ENCODE measurements at regions not wholly inside any gene's neighbourhood (a gene's known extent, or its start where the extent isn't known, plus 50 kb on each side); places are given as distances from the start of the nearest gene placed in this dataset.
"Not testable (repeated sequence)": the region's sequence is repeated elsewhere in the genome, so short reads cannot be mapped to it uniquely, and the experiment has no call there.

DNA sequence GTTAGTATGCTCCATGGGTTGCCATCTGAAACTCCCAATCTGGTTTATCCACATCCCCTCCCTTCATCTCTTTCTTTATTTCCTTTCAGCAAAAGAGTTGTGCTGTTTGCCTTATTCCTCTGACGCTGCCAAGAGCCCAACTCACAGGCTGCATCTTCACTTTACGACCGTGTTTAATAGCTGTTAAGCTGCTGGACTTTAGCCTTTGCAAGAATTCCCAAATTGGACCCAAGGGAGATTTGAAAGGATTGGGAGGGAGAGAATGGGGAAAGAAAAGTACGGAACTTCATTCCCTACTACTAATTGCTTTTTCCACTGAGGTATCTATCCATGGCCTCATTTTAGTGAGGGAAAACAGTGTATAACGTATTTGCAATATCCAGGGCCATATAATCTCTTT lies 263.4 kb upstream of the MEIS1 start:
- no peak for DNase-seq

DNA sequence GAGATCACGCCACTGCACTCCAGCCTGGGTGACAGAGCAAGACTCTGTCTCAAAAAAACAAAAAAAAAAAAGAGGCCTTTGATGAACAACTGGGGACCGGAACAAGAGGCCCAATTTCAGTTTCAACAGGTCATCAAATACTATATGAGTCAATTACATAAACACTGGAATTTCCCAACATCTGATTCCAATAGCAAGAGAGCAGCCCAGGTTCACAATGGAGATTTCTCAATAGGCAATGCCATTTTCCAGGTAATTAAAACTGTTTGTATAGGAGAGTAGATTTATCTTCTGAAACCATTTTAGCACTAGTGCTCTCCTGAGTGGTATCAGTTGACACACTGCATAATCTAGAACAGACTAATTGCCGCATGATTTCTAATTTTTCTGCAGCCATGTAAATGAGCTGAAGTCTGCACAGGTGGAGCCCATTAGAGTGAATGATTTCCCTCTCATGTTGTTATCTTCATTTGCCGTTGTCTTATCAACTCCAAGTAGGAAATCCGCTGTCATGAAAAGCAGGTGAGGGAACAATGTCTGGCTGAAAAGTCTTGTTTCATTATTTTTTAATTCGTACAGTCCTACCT lies 264.1 kb upstream of the MEIS1 start:
- DNase-seq, result no peak

DNA sequence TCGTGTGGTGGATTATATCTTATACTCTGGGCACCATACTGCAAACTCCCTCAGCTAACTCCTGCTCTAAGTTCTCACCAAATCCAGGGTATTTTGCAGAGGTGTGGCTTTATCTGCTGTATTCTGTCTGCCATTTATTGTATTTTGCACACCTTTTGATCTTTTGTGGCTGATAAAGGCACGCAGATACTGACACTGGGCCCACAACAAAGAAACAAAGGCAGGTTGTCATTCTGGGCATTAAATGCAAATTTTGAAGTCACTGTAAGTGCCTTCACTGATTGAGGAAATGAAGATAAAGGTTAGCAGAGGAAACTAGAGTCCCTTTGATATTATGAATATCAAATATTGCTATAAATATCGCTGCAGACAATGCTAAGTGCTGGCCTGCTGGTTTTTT lies 265.8 kb upstream of the MEIS1 start:
- no peak for DNase-seq

DNA sequence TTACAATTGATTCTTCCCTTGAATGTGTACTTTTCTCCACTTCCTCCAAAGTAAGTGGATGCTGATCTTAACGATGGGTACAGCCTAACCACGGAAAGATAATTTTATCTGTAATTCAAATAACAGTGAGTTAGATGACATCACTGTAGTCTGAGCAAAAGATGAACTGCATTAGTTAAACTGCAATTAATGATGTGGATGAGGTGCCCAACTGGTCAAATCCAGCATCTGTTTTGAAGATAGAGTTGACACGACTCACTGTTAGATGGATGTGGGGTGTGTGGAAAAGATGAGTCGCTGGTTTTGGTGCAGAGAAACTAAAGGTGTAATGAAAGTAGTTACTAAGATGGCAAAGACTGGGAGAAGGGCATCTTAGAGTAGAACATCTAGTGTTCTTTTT lies 270.5 kb upstream of the MEIS1 start:
- DNase-seq, result no peak

DNA sequence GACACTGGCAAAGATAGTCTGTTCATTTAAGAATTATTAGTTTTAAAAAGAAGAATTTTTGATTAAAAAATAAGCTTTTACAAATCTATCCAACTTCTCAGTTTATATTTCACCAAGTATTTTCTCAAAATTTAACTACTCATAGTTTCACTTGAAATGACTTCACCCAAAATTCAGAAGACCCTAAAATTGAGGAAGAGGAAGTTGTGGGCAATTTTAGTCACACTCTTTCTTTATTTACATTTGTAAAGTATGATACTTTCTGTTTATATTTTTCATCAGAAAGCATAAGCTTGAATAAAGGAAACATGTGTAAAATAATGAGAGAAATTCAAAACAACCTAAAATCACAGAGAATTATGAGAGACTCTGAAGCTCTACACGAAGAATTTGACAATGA lies 278.8 kb upstream of the MEIS1 start:
- DNase-seq, result peak in 1 of 4 experiments; percentile 6

DNA sequence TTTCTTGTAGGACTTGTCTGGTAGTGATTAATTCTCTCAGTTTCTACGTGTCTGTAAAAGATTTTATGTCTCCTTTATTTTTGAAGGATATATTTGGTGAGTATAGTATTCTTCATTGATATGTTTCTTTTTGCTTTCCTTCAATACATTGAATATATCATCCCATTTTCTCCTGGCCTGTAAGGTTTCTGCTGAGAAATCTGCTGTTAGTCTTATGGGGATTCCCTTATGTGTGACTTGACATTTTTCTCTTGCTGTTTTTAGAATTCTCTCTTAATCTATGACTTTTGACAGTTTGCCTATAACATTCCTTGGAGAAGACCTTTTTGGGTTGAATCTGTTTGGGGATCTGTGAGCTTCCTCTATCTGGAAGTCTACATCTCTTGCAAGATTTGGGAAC lies 281.0 kb upstream of the MEIS1 start:
- DNase-seq, result no peak

DNA sequence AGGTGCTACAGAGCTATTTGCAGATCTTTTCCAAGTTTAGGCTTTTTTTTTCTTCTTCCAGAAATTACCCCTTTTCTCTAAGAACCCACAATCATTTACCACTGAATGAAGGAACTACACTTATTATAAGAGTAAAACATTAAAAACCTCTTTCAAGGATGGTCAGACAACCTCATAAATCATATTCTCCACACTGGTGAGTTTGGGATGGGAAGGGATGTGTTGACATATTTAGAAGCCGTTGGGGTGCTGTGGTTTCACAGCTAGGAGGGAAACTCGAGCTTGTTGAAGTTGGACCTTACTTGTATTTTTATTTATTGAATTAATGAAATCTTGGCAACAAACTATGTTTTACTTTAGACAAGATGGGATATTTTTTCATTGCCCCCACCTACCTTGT lies 289.4 kb upstream of the MEIS1 start:
- DNase-seq, result no peak

DNA sequence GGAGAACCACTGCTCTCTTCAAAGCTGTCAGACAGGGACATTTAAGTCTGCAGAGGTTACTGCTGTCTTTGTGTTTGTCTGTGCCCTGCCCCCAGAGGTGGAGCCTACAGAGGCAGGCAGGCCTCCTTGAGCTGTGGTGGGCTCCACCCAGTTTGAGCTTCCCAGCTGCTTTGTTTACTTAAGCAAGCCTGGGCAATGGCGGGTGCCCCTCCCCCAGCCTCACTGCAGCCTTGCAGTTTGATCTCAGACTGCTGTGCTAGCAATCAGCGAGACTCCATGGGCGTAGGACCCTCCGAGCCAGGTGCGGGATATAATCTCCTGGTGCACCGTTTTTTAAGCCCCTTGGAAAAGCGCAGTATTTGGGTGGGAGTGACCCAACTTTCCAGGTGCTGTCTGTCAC lies 290.6 kb upstream of the MEIS1 start:
- not testable (repeated sequence) for DNase-seq

DNA sequence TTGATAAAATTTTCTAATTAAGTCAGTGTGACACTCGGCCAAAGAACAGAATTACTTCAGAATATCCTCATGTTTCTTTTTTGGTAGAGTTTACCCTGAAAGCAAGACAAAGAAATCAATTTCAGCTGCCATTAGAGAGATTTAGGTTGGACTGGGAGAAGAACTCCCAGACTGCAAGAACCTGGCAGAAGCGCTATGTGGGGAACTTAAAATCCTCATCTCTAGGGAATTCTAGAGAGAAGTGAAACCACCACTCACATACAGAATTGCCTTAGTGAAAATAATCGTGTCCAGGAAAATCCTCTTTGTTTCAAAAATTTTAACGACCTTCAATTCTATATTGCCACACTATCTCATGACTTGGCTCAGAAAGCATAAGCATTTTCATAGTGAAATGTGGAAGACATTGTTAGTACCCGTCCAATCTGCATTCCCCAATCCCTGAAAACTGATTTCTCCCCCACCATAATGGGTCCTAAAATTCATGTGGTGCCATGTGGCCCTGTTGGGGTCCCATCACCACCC lies 297.3 kb upstream of the MEIS1 start:
- DNase-seq, result no peak

DNA sequence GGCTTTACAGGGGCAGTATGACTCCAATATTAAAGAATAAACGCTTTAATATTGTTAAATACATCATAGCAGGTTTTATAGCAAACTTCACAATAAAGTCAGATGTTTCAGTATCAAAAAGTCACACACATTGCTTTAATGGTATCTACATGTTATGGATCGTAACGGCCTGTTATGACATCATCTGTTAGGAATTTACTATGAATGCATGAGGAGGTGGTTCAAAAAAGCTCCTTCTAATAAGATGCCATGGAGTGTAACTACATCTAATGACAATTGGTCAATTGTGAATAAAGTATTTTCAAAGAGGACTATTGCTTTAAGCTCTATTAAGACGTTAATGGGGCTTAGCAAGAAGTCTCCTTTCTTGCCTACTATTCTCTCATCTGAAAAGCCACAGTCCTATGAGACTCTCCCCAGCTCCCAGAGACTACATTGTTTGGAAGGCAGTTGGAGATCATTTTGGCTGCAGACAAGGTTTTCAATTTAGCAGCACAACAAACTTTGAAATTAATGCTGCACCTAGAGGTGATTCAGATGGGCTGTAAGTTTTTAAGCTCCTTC lies 300.7 kb upstream of the MEIS1 start:
- DNase-seq, result no peak

DNA sequence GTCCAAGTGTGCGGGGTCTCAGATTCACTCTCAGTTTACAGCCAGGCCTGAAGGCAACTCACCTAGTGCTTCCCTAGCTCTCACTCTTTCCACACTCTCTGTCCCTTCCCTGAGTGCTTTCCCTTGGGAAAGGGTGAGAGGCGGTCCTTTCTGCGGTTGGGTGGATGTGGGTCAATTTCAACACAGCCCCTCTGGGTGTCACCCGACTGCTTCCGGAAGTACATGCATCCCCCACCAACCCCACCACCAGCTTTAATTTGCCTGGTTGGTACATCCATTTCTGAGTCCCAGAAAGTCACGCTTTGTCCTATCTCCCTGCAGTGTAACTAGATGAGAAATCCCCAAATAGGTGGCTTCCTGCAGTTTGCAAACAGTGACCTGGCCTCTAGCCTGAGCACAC lies 307.3 kb upstream of the MEIS1 start:
- no peak for DNase-seq

DNA sequence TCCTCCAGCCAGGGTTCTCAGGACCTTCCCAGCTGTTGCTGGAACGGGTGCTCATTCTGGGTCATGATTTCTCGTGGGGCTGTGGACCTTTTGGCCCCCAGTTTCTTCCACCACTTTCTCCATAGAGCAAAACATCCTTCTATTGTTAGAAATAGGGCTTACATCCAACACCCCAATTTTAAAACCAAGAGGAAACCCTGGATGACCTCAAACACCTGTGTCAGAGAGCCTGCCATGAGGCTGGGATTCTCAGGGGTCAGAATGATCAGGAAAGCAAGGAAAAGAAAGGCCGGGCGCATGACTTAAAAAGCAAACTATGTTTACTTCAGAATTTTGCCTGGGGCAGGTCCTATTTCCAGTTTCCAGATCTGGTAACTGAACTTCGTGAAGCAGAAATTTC lies 307.9 kb upstream of the MEIS1 start:
- no peak for DNase-seq

DNA sequence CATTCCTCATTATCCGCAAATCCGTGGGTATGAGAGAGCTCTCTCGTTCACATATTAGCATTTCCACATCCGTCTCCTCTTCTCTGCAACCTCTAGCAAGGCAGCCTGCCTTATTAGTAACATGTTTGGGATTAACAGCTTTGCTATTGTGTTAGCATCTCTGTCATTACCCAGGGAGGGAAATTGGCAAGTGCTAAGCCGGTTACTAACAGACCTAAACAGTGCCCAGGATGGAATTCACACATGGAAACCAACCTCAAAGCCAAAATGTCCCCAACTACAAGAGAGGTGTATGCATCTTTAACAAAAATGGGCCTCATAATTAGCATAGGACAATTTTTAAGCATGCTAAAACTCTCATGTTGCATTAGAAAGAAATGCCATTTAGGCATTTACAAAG lies 309.0 kb upstream of the MEIS1 start:
- no peak for DNase-seq

DNA sequence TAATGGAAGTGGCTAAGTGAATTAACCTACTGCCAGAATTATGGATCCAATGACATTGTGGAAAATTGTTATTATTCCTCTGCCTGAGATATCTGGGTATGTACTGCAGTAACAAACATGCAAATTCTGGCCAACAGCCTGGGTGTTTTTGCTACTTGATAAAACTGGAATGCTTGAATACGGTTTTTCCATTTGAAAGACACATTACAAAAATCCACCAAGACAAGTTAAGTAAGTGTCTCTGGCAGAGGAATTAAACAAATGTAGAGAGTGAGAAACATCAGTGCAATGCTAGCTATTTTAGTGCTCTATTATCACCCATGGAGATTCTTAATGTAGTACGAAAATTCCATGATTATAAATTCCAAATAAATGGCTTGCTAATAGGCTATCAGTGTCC lies 312.4 kb upstream of the MEIS1 start:
- no peak for DNase-seq

DNA sequence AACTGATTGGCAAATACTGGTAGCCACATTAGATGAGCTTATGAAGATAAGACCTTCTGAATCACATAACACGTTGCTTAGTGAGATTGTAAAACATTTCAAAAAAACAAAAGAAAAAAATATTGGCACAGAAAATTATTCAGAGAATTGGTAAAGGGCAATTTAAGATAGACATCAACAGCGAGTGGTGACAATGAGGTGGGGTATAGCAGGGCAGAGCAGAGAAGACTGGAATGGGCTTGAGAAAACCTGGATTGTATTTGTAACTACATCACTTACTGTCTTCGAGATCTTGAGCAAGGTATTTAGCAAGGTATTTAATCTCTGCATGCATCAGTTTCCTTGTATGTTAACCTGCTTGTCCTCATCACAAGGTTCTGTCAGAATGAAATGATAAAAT lies 313.0 kb upstream of the MEIS1 start:
- DNase-seq, result no peak

DNA sequence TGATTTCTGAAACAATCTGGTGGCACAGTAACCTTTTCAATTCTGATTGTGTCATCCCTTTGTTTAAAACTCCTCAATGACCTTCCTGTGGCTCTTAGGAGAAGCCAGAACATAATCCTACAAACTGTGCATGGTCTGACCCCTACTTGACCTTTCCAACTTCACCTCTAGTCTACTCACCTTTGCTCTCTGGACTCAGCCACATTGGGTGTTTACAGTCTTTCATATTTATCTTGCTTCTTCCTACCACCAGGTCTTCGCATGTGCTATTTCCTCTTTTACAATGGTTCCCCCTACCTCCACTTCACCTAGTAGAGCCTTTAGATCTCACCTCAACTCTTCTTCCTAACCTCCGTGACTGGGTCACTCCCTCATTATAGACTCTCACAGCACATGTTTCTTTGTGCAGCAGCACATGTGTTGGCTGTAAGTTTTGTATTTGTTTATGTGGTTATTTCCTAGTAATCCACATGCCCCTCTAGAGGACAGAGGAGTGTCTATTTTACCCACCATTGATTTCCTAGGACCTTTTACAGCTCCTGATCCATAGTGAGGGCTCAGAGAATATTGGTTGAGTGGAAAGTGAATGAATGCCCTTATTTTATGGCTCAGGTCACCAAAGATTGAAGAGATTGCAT lies 320.8 kb upstream of the MEIS1 start:
- DNase-seq, result no peak

DNA sequence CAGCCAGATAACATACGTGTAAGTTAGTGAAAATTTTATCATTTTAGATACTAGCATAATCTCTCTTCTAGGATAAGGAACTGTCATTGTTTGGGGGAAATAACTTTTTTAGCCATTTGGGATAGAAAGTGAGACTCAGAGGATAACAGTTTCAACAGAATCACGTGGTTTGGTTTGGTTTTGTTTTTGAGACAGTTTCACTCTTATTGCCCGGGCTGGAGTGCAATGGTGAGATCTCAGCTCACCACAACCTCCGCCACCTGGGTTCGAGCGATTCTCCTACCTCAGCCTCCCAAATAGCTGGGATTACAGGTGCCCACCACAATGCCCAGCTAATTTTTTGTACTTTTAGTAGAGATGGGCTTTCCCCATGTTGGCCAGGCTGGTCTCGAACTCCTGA lies 323.2 kb upstream of the MEIS1 start:
- DNase-seq, result no peak

DNA sequence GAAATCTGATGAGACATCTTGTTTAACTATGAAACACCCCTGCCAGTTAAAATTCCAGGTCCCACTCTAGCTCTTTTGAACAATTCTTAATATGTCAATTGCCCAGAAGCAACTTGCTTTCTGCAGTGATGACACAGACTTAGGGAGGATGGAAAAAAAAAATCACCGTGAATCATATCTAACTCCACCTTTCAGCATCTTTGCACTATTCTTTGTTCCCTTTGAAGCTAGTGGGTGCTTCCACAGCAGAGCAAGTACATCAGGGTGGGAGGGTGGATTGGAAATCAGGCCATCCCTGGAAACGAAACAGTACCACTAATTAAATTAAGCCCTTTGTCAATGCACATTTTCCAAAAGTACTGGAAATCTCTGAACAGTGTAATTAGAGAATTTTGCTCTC lies 324.3 kb upstream of the MEIS1 start:
- no peak for DNase-seq

DNA sequence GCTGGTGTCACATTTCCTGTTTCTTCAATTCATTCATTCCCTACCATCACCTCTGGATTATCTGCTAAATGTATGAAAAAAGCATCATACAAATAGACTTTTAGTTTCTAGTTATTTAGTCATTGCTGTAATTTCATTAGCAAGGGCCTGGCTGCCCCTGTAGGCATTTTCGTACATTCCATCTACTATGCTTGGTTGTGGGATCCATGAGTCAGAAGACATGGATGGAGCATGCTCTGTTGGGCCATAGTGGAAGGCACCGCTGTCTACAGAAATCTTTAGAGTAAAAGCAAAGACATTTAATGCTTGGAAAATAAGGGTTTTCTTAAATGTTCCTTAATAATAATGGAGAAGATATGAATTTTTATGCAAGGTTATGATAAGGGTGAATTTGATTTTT lies 324.8 kb upstream of the MEIS1 start:
- DNase-seq, result no peak

DNA sequence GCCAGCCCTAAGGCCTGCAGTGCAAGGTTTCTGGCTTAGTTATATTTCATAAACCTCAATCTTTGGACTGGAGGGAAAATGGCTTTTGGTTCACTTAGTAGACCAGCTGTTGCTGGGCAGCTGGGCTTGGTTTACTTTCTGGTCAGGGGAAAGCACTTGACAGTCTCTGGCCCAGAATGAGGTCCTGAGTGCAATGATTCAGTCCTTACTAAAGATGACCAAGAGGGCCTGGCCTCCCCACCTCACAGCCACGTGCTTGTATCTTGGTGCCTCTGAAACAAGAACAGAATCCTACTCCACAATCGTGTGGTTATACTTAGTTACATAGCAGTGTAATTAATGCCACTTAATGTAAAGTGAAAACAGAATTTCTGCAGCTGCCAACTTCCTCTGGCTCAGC lies 325.5 kb upstream of the MEIS1 start:
- no peak for DNase-seq

DNA sequence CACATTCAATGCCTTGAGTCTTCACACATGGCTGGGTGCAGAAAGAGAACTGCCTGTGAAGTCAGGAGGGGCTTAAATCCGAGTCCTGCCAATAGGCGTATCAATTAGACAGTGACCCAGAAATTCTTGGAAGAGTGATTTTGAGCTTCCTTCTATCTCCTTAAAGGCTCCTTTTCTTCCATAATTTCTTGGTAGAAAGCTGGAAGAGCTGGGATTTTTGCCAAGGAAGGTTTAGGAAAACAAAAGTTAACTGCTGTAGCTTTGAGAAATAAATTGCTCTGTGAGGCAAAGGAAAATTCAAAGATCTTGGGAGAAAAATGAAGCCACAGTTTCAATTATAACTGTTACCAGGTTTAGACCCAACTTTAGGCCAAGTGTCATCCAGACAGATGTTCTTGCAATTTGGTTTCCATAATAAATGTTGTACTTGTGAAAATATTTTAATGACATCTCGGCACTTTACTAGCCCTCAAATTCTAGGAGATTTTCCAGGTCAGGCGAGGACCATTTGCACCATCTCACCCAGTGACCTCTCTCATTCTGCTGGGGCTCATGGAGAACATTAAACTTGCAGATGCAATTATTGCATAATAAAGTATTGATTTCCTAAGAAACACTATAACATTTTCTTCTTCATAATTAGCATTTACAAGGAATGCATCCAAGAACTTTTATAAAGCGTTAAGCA lies 329.7 kb upstream of the MEIS1 start:
- no peak for DNase-seq

DNA sequence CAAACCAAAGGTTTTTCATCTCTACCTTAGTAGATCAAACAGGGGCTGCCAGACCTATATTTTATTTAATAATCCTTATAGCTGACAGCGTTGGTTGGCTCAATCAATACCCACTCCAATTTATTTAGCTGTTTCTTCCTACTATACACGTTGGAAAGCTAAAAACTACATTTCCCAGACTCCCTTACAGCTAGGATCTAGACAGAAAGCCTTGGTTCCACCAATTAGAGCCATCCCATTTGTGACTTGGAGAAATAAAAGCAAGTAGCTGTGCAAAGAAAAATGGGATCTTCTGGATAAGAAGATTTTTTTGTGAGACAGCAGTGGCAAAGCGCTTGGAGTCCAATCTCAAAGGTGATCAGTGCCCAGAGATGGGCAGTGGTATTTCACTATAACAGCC lies 331.3 kb upstream of the MEIS1 start:
- DNase-seq, result no peak

DNA sequence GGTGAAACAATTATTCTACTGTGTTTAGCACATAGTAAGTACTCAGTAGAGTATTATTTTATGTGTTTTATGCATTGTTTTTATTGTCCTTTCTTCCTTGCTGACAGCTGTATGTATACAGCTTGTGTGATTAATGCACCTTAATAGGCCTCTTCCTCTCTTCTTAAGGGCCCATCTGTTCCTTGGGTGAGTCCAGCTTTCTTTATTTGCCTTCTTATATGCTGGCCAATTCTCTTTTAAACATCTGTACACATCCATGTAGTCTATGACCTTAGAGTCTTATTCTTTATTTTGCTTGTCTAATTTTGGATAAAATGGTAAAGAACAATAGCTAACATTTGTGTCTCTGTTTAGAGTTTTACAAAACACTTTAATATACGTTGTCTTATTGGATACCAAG lies 333.7 kb upstream of the MEIS1 start:
- no peak for DNase-seq

DNA sequence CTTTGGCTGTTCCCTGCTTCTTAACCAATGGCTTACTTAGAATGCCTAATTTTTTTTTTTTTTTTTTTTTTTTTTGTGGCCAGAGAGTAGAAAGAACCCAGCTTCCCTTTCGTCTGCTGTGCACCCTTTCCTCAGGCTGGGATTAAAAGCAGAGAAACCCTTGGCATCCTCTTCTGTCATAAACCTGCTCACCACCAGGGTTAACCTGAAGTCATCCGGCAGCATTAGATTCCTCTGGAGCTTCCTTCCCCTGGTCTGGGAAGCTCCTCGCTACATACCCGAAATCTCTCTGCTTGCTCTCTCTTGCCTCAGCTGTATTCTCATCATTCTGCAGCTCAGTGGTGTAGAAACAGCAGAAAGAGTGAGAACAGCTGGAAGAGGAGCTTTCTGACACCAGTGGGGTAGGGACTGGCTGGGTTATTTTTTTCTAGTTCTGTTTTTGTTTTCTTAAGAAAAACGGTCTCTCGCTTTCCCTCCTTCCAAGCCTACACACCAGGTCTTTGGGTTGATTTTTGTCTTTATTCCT lies 339.0 kb upstream of the MEIS1 start:
- DNase-seq, result no peak

Data from suppressor macrophage (primary cell).